C4-2B (cell line): ENCODE measurements at regions not wholly inside any gene's neighbourhood (a gene's known extent, or its start where the extent isn't known, plus 50 kb on each side); places are given as distances from the start of the nearest gene placed in this dataset.

ENCODE experiments used
- ZFX ChIP-seq: fragments of 450-650 bp; IDR thresholded peaks from 2 replicates; pipeline ENCODE4 v1.6.1; 2017
- TF ChIP-seq, protein P1 (sequence below): fragments of 450-650 bp; conservative IDR thresholded peaks from 2 replicates; pipeline ENCODE4 v1.5.1; 2017; ENCODE audit warnings: mild to moderate bottlenecking

DNA sequence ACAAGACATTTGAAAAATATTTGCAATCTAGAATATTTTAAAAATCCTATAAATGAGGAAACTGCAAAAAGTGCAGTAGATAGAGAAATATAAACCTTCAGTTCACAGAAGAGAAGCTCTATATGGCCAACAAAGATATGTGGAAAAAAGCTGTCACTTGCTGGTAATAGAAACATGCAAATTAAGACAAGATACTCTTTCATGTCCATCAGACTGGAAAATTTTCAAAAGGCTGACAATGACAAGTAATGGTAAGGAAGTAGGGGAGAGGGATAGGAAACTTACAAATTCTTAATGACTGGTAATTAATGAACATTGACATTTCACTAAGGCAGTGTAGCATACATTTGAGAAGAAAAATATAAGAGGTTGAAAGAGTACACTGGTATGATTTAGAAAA lies 147.9 kb downstream of the MRPL39 start:
- TF ChIP-seq, protein P1, sequence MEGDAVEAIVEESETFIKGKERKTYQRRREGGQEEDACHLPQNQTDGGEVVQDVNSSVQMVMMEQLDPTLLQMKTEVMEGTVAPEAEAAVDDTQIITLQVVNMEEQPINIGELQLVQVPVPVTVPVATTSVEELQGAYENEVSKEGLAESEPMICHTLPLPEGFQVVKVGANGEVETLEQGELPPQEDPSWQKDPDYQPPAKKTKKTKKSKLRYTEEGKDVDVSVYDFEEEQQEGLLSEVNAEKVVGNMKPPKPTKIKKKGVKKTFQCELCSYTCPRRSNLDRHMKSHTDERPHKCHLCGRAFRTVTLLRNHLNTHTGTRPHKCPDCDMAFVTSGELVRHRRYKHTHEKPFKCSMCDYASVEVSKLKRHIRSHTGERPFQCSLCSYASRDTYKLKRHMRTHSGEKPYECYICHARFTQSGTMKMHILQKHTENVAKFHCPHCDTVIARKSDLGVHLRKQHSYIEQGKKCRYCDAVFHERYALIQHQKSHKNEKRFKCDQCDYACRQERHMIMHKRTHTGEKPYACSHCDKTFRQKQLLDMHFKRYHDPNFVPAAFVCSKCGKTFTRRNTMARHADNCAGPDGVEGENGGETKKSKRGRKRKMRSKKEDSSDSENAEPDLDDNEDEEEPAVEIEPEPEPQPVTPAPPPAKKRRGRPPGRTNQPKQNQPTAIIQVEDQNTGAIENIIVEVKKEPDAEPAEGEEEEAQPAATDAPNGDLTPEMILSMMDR: no peak
- TF ChIP-seq ZFX: no peak
